D721Med (cell line): ENCODE measurements at regions not wholly inside any gene's neighbourhood (a gene's known extent, or its start where the extent isn't known, plus 50 kb on each side); places are given as distances from the start of the nearest gene placed in this dataset.
A peak's percentile ranks its signal among the peaks of the same experiment; 100 is the strongest.
"Not testable (repeated sequence)": the region's sequence is repeated elsewhere in the genome, so short reads cannot be mapped to it uniquely, and the experiment has no call there.

Experiments
- DNase-seq: peaks from one replicate; pipeline ENCODE4 v3.0.0; 2011; ENCODE audit warnings: low spot score; ENCODE audit not compliant: insufficient read length
- FAIRE-seq: peaks from 2 replicates; lab custom pipeline; 2011; peaks lifted over from hg19 to GRCh38; lab: Jason Lieb, UNC
- TF ChIP-seq, protein P1 (sequence below): IDR thresholded peaks from 2 replicates; pipeline ENCODE4 v1.5.1; 2012; ENCODE audit warnings: mild to moderate bottlenecking, control low read depth; ENCODE audit not compliant: insufficient read depth; ENCODE audit errors: missing control alignments

DNA sequence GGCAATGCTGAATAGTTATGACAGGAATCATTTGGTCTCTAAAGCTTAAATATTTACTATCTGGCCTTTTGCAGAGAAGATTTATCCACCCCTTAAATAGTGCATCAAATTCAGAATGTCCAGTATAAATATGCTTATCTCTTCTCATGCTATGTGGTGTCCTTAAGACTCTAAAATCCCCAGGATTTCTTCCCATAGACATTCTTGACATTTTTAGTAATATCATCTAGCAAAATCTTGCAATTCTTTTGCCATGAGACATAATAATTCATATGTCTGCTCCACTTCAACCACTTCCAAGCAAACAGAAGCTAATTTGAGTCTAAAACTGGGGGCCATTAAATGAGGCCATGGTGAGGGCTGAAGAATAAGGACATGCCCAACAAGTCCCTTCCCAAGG, 1923.4 kb upstream of the CDH9 start:
- no peak for FAIRE-seq
- TF ChIP-seq, protein P1, sequence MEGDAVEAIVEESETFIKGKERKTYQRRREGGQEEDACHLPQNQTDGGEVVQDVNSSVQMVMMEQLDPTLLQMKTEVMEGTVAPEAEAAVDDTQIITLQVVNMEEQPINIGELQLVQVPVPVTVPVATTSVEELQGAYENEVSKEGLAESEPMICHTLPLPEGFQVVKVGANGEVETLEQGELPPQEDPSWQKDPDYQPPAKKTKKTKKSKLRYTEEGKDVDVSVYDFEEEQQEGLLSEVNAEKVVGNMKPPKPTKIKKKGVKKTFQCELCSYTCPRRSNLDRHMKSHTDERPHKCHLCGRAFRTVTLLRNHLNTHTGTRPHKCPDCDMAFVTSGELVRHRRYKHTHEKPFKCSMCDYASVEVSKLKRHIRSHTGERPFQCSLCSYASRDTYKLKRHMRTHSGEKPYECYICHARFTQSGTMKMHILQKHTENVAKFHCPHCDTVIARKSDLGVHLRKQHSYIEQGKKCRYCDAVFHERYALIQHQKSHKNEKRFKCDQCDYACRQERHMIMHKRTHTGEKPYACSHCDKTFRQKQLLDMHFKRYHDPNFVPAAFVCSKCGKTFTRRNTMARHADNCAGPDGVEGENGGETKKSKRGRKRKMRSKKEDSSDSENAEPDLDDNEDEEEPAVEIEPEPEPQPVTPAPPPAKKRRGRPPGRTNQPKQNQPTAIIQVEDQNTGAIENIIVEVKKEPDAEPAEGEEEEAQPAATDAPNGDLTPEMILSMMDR = no peak
- DNase-seq = no peak

DNA sequence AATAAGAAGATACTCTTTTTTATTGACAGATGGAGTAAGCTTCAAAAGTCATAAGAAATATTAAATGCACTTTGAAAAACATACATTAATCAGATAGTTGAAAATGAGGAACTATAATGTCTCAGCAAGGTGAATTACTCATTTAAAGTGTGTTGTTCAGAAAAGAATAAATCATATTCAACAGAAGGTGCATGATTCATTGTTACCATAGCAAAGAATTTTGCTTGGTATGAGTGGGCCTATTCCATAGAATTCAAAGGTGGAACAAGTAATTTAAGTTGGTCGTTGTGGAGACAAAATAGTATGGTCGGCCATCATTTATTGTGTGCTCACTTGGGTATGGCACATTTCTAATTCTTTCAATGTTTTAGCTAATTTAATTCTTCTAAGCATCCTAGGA, 1920.2 kb upstream of the CDH9 start:
- FAIRE-seq = no peak
- DNase-seq = no peak
- TF ChIP-seq, protein P1 = no peak

DNA sequence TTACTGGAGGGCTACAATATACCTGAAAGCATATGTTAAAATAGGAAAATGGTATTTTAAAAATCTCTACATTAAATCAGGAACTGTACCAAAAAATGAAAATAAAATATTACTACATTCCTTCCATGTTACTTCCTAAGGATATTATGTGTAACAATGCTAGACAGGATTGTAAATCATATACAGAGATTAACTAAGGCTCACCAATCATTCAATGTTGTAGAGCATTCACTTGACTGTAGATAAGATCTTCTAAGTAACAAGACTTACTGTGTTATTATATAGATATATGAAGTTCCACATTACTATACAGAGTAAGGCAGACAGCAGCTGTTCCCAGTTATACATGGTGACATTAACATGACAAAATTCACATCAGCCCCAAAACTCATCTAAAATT, 1919.1 kb upstream of the CDH9 start:
- DNase-seq = no peak
- TF ChIP-seq, protein P1 = no peak
- FAIRE-seq = no peak

DNA sequence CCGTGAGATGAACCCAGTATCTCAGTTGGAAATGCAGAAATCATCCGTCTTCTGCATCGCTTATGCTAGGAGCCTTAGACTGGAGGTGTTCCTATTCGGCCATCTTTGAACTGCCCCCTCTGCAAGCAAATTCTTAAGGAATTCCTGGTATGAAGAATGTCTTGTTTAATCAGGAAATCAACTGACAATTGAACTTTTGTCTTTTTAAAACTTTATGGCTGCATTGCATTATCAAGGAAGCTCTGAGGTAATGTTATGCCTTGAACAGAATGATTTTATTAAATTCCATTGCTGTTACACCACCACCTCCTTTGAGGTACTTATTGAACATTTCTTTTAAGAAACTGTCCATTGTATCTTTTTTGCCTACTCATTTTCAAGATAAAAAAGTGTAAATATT, 1915.7 kb upstream of the CDH9 start:
- TF ChIP-seq, protein P1 = no peak
- FAIRE-seq = no peak
- DNase-seq = no peak

DNA sequence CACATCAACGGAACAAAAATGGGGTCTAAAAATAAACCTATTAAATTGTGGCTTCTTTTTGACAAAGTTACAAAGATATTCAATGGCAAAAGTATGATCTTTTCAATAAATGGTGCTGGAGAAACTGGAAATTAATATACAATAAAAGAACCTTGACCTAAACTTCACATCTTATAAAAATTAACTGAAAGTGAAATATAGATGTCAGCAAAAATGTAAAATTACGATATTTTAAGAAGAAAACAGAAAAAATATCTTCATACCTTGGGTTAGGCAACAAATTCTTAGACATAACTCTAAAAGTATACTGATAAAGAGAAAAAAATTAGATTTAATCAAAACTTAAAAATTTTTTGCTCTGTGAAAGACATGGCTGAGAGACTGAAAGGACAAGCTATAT, 1909.5 kb upstream of the CDH9 start:
- FAIRE-seq (no peak), DNase-seq (no peak)
- TF ChIP-seq, protein P1 = no peak

DNA sequence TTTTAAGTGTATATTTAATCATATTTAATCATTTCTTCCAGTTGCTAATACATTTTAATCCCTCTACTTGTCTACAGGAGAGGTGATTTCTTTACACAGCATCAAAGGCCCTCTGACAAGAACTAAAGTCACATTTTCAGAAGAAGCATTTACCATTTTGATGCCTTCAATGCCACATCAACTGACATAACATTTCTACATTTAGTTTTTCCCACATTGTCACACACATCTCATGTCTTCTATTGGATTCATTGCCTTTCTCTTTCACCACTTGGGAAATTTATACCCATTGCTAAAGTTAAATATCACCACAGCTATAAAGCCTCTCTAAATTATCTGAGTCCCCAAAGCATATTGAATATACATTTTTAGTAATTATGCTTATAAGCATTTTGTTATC, 1907.5 kb upstream of the CDH9 start:
- TF ChIP-seq, protein P1 = no peak
- peak; percentile 51 for FAIRE-seq

DNA sequence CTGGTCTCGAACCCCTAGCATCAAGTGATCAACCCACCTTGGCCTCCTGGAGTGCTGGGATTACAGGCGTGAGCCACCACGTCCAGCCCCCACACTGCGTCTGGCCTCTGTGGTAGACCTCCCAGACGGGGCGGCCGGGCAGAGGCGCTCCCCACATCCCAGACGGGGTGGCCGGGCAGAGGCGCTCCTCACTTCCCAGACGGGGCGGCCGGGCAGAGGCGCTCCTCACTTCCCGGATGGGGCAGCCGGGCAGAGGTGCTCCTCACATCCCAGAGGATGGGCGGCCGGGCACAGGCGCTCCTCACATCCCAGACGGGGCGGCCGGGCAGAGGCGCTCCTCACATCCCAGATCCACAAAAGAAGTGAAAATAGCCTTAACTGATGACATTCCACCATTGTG, 1891.0 kb upstream of the CDH9 start:
- DNase-seq, FAIRE-seq: not testable (repeated sequence)

More for the DNA sequence above, 1907.5 kb upstream of the CDH9 start:
- no peak for DNase-seq

DNA sequence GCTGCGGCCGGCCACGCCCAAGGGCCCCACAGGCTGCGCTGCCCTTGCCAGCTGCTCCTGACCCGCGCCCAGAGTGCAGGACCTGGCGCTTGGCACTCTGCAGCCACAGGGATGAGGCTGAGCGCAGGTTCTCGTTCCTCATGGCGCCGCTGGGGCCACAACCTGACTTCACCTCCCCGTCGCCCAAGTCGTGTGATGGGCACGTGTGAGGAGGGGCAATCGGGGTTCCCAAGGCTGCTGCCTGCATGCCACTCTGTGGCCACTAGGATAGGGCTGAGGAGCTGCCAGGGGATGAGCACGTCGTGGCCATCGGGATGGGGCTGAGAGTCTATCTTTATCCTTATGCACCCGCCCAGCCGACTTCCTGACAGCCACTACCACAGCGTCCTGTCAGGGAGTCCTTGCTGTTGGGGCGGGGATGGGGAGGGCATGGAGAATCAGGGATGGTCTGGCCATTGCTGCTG, 1890.0 kb upstream of the CDH9 start:
- DNase-seq, FAIRE-seq: not testable (repeated sequence)
